H1 (cell line): ENCODE measurements at regions not wholly inside any gene's neighbourhood (a gene's known extent, or its start where the extent isn't known, plus 50 kb on each side); places are given as distances from the start of the nearest gene placed in this dataset.

Experiments used
- CTCF ChIA-PET: fragments of 300-600 bp; sonication (Branson Sonifier 250); formaldehyde crosslinking; loops from one replicate; lab custom pipeline; 2021; ENCODE audit not compliant: partially characterized antibody; lab: Charles Lee
- POLR2A ChIA-PET: fragments of 300-600 bp; sonication (Branson Sonifier 250); formaldehyde crosslinking; loops from one replicate; lab custom pipeline; 2021; ENCODE audit warnings: inconsistent platforms; ENCODE audit not compliant: partially characterized antibody; lab: Charles Lee
- DNase-seq, 2 experiments: peaks; one replicate each; pipeline versions ENCODE4 v3.0.0 to v3.0.0-alpha.2; 2010 to 2022; ENCODE audit warnings: low spot score in 2 of 2, low read depth in 1 of 2, mixed read lengths in 1 of 2
- FAIRE-seq: peaks from 2 replicates; lab custom pipeline; 2011; peaks lifted over from hg19 to GRCh38; lab: Jason Lieb, UNC
- H2AFZ ChIP-seq: 2 replicates; pipeline ENCODE4 v1.8.1; 2012; ENCODE audit warnings: low read length, inconsistent platforms
- H2AK5ac ChIP-seq: 2 replicates; pipeline ENCODE4 v1.6.1; 2013; ENCODE audit warnings: low read depth, low read length
- H2BK120ac ChIP-seq: replicated peaks from 2 replicates; pipeline ENCODE3; 2013; ENCODE audit warnings: low read depth, low read length, inconsistent platforms
- H2BK12ac ChIP-seq: 2 replicates; pipeline ENCODE4 v1.6.1; 2013; ENCODE audit warnings: low read depth, low read length
- H2BK15ac ChIP-seq: 2 replicates; pipeline ENCODE4 v1.6.1; 2013; ENCODE audit warnings: low read length
- H2BK20ac ChIP-seq: 2 replicates; pipeline ENCODE4 v1.6.1; 2013; ENCODE audit warnings: low read length
- H2BK5ac ChIP-seq: 2 replicates; pipeline ENCODE4 v1.6.1; 2013; ENCODE audit warnings: low read depth, low read length
- H3K14ac ChIP-seq: 2 replicates; pipeline ENCODE4 v1.6.1; 2013; ENCODE audit warnings: inconsistent platforms; ENCODE audit not compliant: insufficient read length
- H3K18ac ChIP-seq: 2 replicates; pipeline ENCODE4 v1.6.1; 2013; ENCODE audit warnings: low read length; ENCODE audit errors: extremely low read depth
- H3K23ac ChIP-seq: 2 replicates; pipeline ENCODE4 v1.6.1; 2013; ENCODE audit warnings: inconsistent platforms; ENCODE audit not compliant: insufficient read length
- H3K23me2 ChIP-seq: 2 replicates; pipeline ENCODE4 v1.6.1; 2013; ENCODE audit warnings: low read depth, low read length
- H3K27ac ChIP-seq: 2 replicates; pipeline ENCODE4 v1.6.1; 2011; ENCODE audit warnings: low read depth, low read length, inconsistent platforms
- H3K27me3 ChIP-seq, 4 experiments: replicated peaks in 1 of 4; 1 replicate in 1 of 4; 2 replicates in 3 of 4; pipeline versions ENCODE4 v1.6.1 to v1.8.1; 2011 to 2013; ENCODE audit warnings: low read length in 3 of 4, mild to moderate bottlenecking in 3 of 4, inconsistent platforms in 2 of 4, mixed read lengths in 2 of 4, moderate library complexity in 1 of 4; ENCODE audit not compliant: control insufficient read depth in 3 of 4, insufficient read depth in 3 of 4; ENCODE audit errors: extremely low read depth in 1 of 4
- H3K36me3 ChIP-seq, 4 experiments: 2 replicates each; pipeline versions ENCODE4 v1.6.1 to v1.8.1; 2011 to 2013; ENCODE audit warnings: mild to moderate bottlenecking in 4 of 4, low read length in 3 of 4, moderate library complexity in 2 of 4, control low read depth in 1 of 4, inconsistent platforms in 1 of 4; ENCODE audit not compliant: insufficient read depth in 4 of 4, control insufficient read depth in 2 of 4
- H3K4ac ChIP-seq: replicated peaks from 2 replicates; pipeline ENCODE3; 2013; ENCODE audit warnings: low read length, low read depth, mixed read lengths, inconsistent platforms; ENCODE audit not compliant: insufficient read length
- H3K4me1 ChIP-seq, 4 experiments: replicated peaks in 1 of 4; 1 replicate in 1 of 4; 2 replicates in 3 of 4; pipeline versions ENCODE4 v1.6.1 to v1.8.1; 2011 to 2013; ENCODE audit warnings: low read length in 3 of 4, inconsistent platforms in 2 of 4, mixed read lengths in 1 of 4; ENCODE audit not compliant: insufficient read depth in 4 of 4, control insufficient read depth in 3 of 4
- H3K4me2 ChIP-seq, 2 experiments: 2 replicates each; pipeline versions ENCODE4 v1.6.1 to v1.8.1; 2011 to 2013; ENCODE audit warnings: low read depth in 2 of 2, low read length in 2 of 2, control low read depth in 1 of 2, inconsistent platforms in 1 of 2, mild to moderate bottlenecking in 1 of 2; ENCODE audit not compliant: insufficient read depth in 1 of 2
- H3K4me3 ChIP-seq, 4 experiments: fragments of 200-600, 300-600 bp in 1 of 4; sonication (generic), shearing (Covaris generic), sonication (Bioruptor Twin) in 1 of 4; 2 replicates each; pipeline versions ENCODE4 v1.5.1 to v1.8.1; 2011 to 2016; ENCODE audit warnings: low read length in 4 of 4, low read depth in 3 of 4, control low read depth in 2 of 4, inconsistent platforms in 2 of 4, mild to moderate bottlenecking in 2 of 4, mixed read lengths in 1 of 4, moderate library complexity in 1 of 4; ENCODE audit not compliant: insufficient read depth in 2 of 4; ENCODE audit errors: extremely low read depth in 1 of 4
- H3K56ac ChIP-seq: replicated peaks from 2 replicates; pipeline ENCODE3; 2013; ENCODE audit warnings: low read depth, mild to moderate bottlenecking, mixed read lengths, low read length, inconsistent platforms; ENCODE audit not compliant: insufficient read length
- H3K79me1 ChIP-seq: 2 replicates; pipeline ENCODE4 v1.6.1; 2013; ENCODE audit warnings: low read depth, low read length, control low read depth
- H3K79me2 ChIP-seq, 2 experiments: 2 replicates each; pipeline versions ENCODE4 v1.6.1 to v1.8.1; 2012 to 2013; ENCODE audit warnings: low read length in 2 of 2, mild to moderate bottlenecking in 2 of 2, inconsistent platforms in 1 of 2; ENCODE audit not compliant: insufficient read depth in 2 of 2, control insufficient read depth in 1 of 2
- H3K9ac ChIP-seq, 4 experiments: replicated peaks in 1 of 4; 1 replicate in 1 of 4; 2 replicates in 3 of 4; pipeline versions ENCODE4 v1.6.1 to v1.8.1; 2011 to 2013; ENCODE audit warnings: low read depth in 3 of 4, low read length in 3 of 4, control low read depth in 2 of 4, mild to moderate bottlenecking in 2 of 4, moderate library complexity in 2 of 4, inconsistent platforms in 1 of 4; ENCODE audit errors: extremely low read depth in 1 of 4
- H3K9me3 ChIP-seq, 2 experiments: 2 replicates each; pipeline versions ENCODE4 v1.6.1 to v1.8.1; 2012 to 2013; ENCODE audit warnings: mild to moderate bottlenecking in 2 of 2, moderate library complexity in 2 of 2, control low read depth in 1 of 2, inconsistent platforms in 1 of 2, low read depth in 1 of 2, low read length in 1 of 2, mixed read lengths in 1 of 2; ENCODE audit not compliant: insufficient read depth in 2 of 2
- H4K20me1 ChIP-seq, 2 experiments: replicated peaks in 1 of 2; 2 replicates each; pipeline versions ENCODE3 to v1.8.1; 2011 to 2013; ENCODE audit warnings: inconsistent platforms in 2 of 2, low read length in 2 of 2, mild to moderate bottlenecking in 1 of 2; ENCODE audit not compliant: insufficient read depth in 2 of 2, control insufficient read depth in 1 of 2
- H4K5ac ChIP-seq: 2 replicates; pipeline ENCODE4 v1.6.1; 2013; ENCODE audit warnings: low read length, low read depth, mixed read lengths, inconsistent platforms; ENCODE audit not compliant: insufficient read length
- H4K8ac ChIP-seq: 2 replicates; pipeline ENCODE4 v1.8.0; 2013; ENCODE audit warnings: mild to moderate bottlenecking, moderate library complexity, low read length, inconsistent platforms; ENCODE audit not compliant: insufficient read depth; ENCODE audit errors: extremely low read depth
- H4K91ac ChIP-seq: replicated peaks from 2 replicates; pipeline ENCODE3; 2013; ENCODE audit warnings: low read length, mixed read lengths, inconsistent platforms; ENCODE audit not compliant: insufficient read length
- BRCA1 ChIP-seq: IDR thresholded peaks from 2 replicates; pipeline ENCODE4 v1.6.1; 2012; ENCODE audit warnings: low read depth, low read length, improper control_type of control experiment
- CBX5 ChIP-seq: fragments of 300-800, 300-1000 bp; sonication (generic); IDR thresholded peaks from 2 replicates; pipeline ENCODE4 v1.7.1; 2016; ENCODE audit warnings: antibody characterized with exemption, low read length, low read depth
- CEBPB ChIP-seq: IDR thresholded peaks from 2 replicates; pipeline ENCODE4 v1.6.1; 2012; ENCODE audit warnings: low read depth, low read length
- EGR1 ChIP-seq: IDR thresholded peaks from 2 replicates; pipeline ENCODE4 v1.6.1; 2011; ENCODE audit warnings: low read depth, low read length, borderline replicate concordance
- HDAC2 ChIP-seq, 2 experiments: fragments of 300-600 bp in 1 of 2; sonication (generic) in 1 of 2; IDR thresholded peaks; 2 replicates each; pipeline ENCODE4 v1.6.1; 2011 to 2012; ENCODE audit warnings: low read depth in 2 of 2, low read length in 2 of 2, mild to moderate bottlenecking in 2 of 2, moderate library complexity in 2 of 2, borderline replicate concordance in 1 of 2, inconsistent platforms in 1 of 2
- JUND ChIP-seq: IDR thresholded peaks from 2 replicates; pipeline ENCODE4 v1.6.1; 2011; ENCODE audit warnings: mild to moderate bottlenecking, improper control_type of control experiment, low read length
- KDM4A ChIP-seq: IDR thresholded peaks from one replicate; pipeline ENCODE4 v1.7.1; 2012; ENCODE audit warnings: low read depth, mild to moderate bottlenecking, moderate library complexity, low read length, inconsistent platforms; ENCODE audit not compliant: severe bottlenecking
- MAFK ChIP-seq: IDR thresholded peaks from 2 replicates; pipeline ENCODE4 v1.6.1; 2012; ENCODE audit warnings: low read depth, mild to moderate bottlenecking, improper control_type of control experiment, low read length
- NANOG ChIP-seq: IDR thresholded peaks from 2 replicates; pipeline ENCODE4 v1.6.1; 2011; ENCODE audit warnings: low read length, low read depth, mild to moderate bottlenecking, inconsistent platforms; ENCODE audit not compliant: insufficient read depth, poor library complexity, severe bottlenecking
- NRF1 ChIP-seq: IDR thresholded peaks from 2 replicates; pipeline ENCODE4 v1.6.1; 2011; ENCODE audit warnings: mild to moderate bottlenecking, low read depth, low read length, improper control_type of control experiment
- SP2 ChIP-seq: IDR thresholded peaks from 2 replicates; pipeline ENCODE4 v1.6.1; 2012; ENCODE audit warnings: mild to moderate bottlenecking, low read length, inconsistent platforms
- TEAD4 ChIP-seq: IDR thresholded peaks from 2 replicates; pipeline ENCODE4 v1.6.1; 2012; ENCODE audit warnings: low read depth, low read length, inconsistent platforms, mixed read lengths
- USF2 ChIP-seq: IDR thresholded peaks from 2 replicates; pipeline ENCODE4 v1.6.1; 2011; ENCODE audit warnings: low read length, improper control_type of control experiment
- WGBS, 2 experiments: shearing (Covaris generic) in 1 of 2; methylation state at CpG; one replicate each; pipeline versions ENCODE4 v1.1.6 to v1.1.7; 2013 to 2015; ENCODE audit warnings: low lambda C conversion rate in 2 of 2, mixed read lengths in 2 of 2, inconsistent platforms in 1 of 2, low coverage in 1 of 2, missing lambda C conversion rate in 1 of 2; ENCODE audit not compliant: insufficient replicate concordance in 2 of 2, insufficient coverage in 1 of 2, insufficient read length in 1 of 2; ENCODE audit errors: extremely low coverage in 1 of 2, missing lambda C conversion rate in 1 of 2; 5-methylcytosine and 5-hydroxymethylcytosine counted together
- TF ChIP-seq, protein P1 (sequence below): IDR thresholded peaks from 2 replicates; pipeline ENCODE4 v1.6.1; 2012; ENCODE audit warnings: inconsistent platforms

DNA sequence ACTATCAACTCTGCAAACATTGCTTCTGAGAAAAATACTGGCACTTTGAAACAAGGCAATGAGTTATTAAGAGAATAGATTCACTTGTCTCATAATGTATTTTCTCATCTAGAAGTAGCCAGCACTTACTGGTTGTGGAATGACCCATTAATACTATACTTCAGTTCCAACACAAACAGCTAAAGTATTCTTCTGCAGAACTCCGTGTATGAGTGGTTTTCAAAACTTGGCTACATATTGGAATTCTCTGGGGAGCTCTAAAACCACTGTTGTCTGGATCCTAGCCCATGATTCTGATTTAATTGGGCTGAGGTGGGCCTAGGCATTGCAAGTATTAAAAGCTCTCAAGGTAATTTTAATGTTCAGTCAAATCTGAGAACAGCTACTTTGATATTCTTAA, 1416.4 kb upstream of the RAG2 start:
- no peak for FAIRE-seq
- Histone ChIP-seq H3K4ac (no peak overlapping the region), H4K20me1 (no peaks in the 10 kb centered on the region), H3K36me3 (no peaks in the 10 kb centered on the region), H4K91ac (no peak overlapping the region), H3K23ac (no peak overlapping the region), H3K79me1 (no peaks in the 10 kb centered on the region), H3K27ac (no peak overlapping the region), H2BK20ac (no peak overlapping the region), H4K5ac (no peak overlapping the region), H2AK5ac (no peak overlapping the region), H3K18ac (no peak overlapping the region), H3K27me3 (no peaks in the 10 kb centered on the region; a peak in 1 of 7 replicates), H3K4me2 (no peak overlapping the region), H3K56ac (no peak overlapping the region), H3K23me2 (no peaks in the 10 kb centered on the region), H2AFZ (0 out of 2 replicates have a peak overlapping the region, but pooled peaks have one; percentile 8), H3K9me3 (no peaks in the 10 kb centered on the region), H4K8ac (no peak overlapping the region), H3K4me1 (no peaks in the 10 kb centered on the region), H2BK15ac (no peak overlapping the region), H3K14ac (no peak overlapping the region), H3K4me3 (no peak overlapping the region), H2BK5ac (no peak overlapping the region), H2BK120ac (no peak overlapping the region), H3K79me2 (no peaks in the 10 kb centered on the region), H3K9ac (no peak overlapping the region), H2BK12ac (no peak overlapping the region)
- CTCF ChIA-PET, result no interaction called here
- POLR2A ChIA-PET, result no interaction called here
- WGBS, 2 experiments, result 86% methylated on average over 1 of the region's 1 CpG; no CpG with 5 or more reads in 1 of the 2 experiments
- no peak for DNase-seq
- no peak for TF ChIP-seq NANOG
- TF ChIP-seq HDAC2 (IDR thresholded peaks at IDR 0.05; ENCODE audit: borderline replicate concordance in 1 of 2, low read depth in 2 of 2, low read length in 2 of 2), result no peak
- TF ChIP-seq, protein P1, sequence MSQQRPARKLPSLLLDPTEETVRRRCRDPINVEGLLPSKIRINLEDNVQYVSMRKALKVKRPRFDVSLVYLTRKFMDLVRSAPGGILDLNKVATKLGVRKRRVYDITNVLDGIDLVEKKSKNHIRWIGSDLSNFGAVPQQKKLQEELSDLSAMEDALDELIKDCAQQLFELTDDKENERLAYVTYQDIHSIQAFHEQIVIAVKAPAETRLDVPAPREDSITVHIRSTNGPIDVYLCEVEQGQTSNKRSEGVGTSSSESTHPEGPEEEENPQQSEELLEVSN, result no peak
- no peak for TF ChIP-seq MAFK
- TF ChIP-seq NRF1, result no peak
- TF ChIP-seq CBX5, result no peak
- TF ChIP-seq JUND, result no peak
- no peak for TF ChIP-seq TEAD4
- no peak for TF ChIP-seq SP2
- no peak for TF ChIP-seq USF2
- TF ChIP-seq CEBPB, result no peak
- no peak for TF ChIP-seq EGR1
- no peak for TF ChIP-seq BRCA1
- no peak for TF ChIP-seq KDM4A
